ENCODE measurements at regions not wholly inside any gene's neighbourhood (a gene's known extent, or its start where the extent isn't known, plus 50 kb on each side); places are given as distances from the start of the nearest gene placed in this dataset.

GRCh38 chr7:123047955-123048354 is 52.5 kb upstream of the TAS2R16 start:
- H3K9ac ChIP-seq (replicated peaks in 1 of 4; ENCODE audit: extremely low read depth in 1 of 4, low read depth in 3 of 4, low read length in 3 of 4): no peak overlapping the region
- no peak for TF ChIP-seq TCF12 (IDR thresholded peaks at IDR 0.05; ENCODE audit: low read depth, low read length)
- no peak for TF ChIP-seq CREB1 (IDR thresholded peaks at IDR 0.05)
- no peak for TF ChIP-seq FOSL1 (IDR thresholded peaks at IDR 0.05; ENCODE audit: insufficient read depth, low read depth, low read length)
- TF ChIP-seq TAF1 (IDR thresholded peaks at IDR 0.05; ENCODE audit: low read depth, low read length): no peak
- TF ChIP-seq KDM4A (IDR thresholded peaks at IDR 0.05; ENCODE audit: low read depth, low read length, severe bottlenecking): no peak
- no peak for TF ChIP-seq SP1 (IDR thresholded peaks at IDR 0.05; ENCODE audit: low read depth, low read length)
- TF ChIP-seq PHF8 (conservative IDR thresholded peaks at IDR 0.05; ENCODE audit: low read depth, low read length): no peak
- TF ChIP-seq CBX5 (IDR thresholded peaks at IDR 0.05; ENCODE audit: low read depth, low read length): no peak
- no peak for TF ChIP-seq RXRA (IDR thresholded peaks at IDR 0.05; ENCODE audit: insufficient read depth, low read depth, low read length)
- TF ChIP-seq KDM1A (IDR thresholded peaks at IDR 0.05; ENCODE audit: borderline replicate concordance, low read length): no peak
- TF ChIP-seq ATF2 (IDR thresholded peaks at IDR 0.05; ENCODE audit: low read length): no peak

More at GRCh38 chr7:123047955-123048354, 52.5 kb upstream of the TAS2R16 start:
- peaks cover 12 to 14% of the 10 kb centered on the region in 2 experiments; a peak in 3 of 4 replicates for H3K9me3 ChIP-seq (ENCODE audit: insufficient read depth in 2 of 2, low read depth in 1 of 2, low read length in 1 of 2)
- H3K27ac ChIP-seq (ENCODE audit: low read depth, low read length): no peak overlapping the region
- DNase-seq (ENCODE audit: low read depth in 1 of 2, low spot score in 2 of 2) (no peak), FAIRE-seq (no peak)
- no peak overlapping the region for H3K4ac ChIP-seq (replicated peaks; ENCODE audit: insufficient read length, low read depth, low read length)
- H4K91ac ChIP-seq (replicated peaks; ENCODE audit: insufficient read length, low read length): no peak overlapping the region
- H3K4me2 ChIP-seq (ENCODE audit: insufficient read depth in 1 of 2, low read depth in 2 of 2, low read length in 2 of 2): no peak overlapping the region
- no peak overlapping the region for H2BK5ac ChIP-seq (ENCODE audit: low read depth, low read length)
- H2BK15ac ChIP-seq (ENCODE audit: low read length): no peak overlapping the region
- no peaks in the 10 kb centered on the region for H4K20me1 ChIP-seq (replicated peaks in 1 of 2; ENCODE audit: control insufficient read depth in 1 of 2, insufficient read depth in 2 of 2, low read length in 2 of 2)
- H3K79me2 ChIP-seq (ENCODE audit: control insufficient read depth in 1 of 2, insufficient read depth in 2 of 2, low read length in 2 of 2): no peaks in the 10 kb centered on the region
- no peaks in the 10 kb centered on the region; a peak in 1 of 7 replicates for H3K4me1 ChIP-seq (replicated peaks in 1 of 4; ENCODE audit: control insufficient read depth in 3 of 4, insufficient read depth in 4 of 4, low read length in 3 of 4)
- no peaks in the 10 kb centered on the region for H3K27me3 ChIP-seq (replicated peaks in 1 of 4; ENCODE audit: control insufficient read depth in 3 of 4, extremely low read depth in 1 of 4, insufficient read depth in 3 of 4, low read length in 3 of 4)
- no peak overlapping the region for H3K18ac ChIP-seq (ENCODE audit: extremely low read depth, low read length)
- no peak overlapping the region for H2BK20ac ChIP-seq (ENCODE audit: low read length)
- H2BK12ac ChIP-seq (ENCODE audit: low read depth, low read length): no peak overlapping the region
- H3K4me3 ChIP-seq (ENCODE audit: extremely low read depth in 1 of 4, insufficient read depth in 2 of 4, low read depth in 3 of 4, low read length in 4 of 4): no peak overlapping the region
- H2AK5ac ChIP-seq (ENCODE audit: low read depth, low read length): no peak overlapping the region
- no peak overlapping the region for H4K8ac ChIP-seq (ENCODE audit: extremely low read depth, insufficient read depth, low read length)
- ChIA-PET POLR2A (ENCODE audit: partially characterized antibody) (no interaction called here), CTCF (ENCODE audit: partially characterized antibody) (interaction anchor here (0.7 kb wide), 1 partner anchor 517 kb away, joined by 3 read pairs; no protein-coding TSS in a partner anchor)
- H3K79me1 ChIP-seq (ENCODE audit: low read depth, low read length): no peaks in the 10 kb centered on the region
- H3K23me2 ChIP-seq (ENCODE audit: low read depth, low read length): no peaks in the 10 kb centered on the region
- H4K5ac ChIP-seq (ENCODE audit: insufficient read length, low read depth, low read length): no peak overlapping the region
- no peak overlapping the region for H3K14ac ChIP-seq (ENCODE audit: insufficient read length)
- H2BK120ac ChIP-seq (replicated peaks; ENCODE audit: low read depth, low read length): no peak overlapping the region
- H3K36me3 ChIP-seq (ENCODE audit: control insufficient read depth in 2 of 4, insufficient read depth in 4 of 4, low read length in 3 of 4): no peaks in the 10 kb centered on the region
- no peak overlapping the region for H3K23ac ChIP-seq (ENCODE audit: insufficient read length)
- H2AFZ ChIP-seq (ENCODE audit: low read length): no peak overlapping the region
- no peak overlapping the region for H3K56ac ChIP-seq (replicated peaks; ENCODE audit: insufficient read length, low read depth, low read length)

Data from H1 (cell line).